ENCODE measurements at regions not wholly inside any gene's neighbourhood (a gene's known extent, or its start where the extent isn't known, plus 50 kb on each side); places are given as distances from the start of the nearest gene placed in this dataset.

DNA sequence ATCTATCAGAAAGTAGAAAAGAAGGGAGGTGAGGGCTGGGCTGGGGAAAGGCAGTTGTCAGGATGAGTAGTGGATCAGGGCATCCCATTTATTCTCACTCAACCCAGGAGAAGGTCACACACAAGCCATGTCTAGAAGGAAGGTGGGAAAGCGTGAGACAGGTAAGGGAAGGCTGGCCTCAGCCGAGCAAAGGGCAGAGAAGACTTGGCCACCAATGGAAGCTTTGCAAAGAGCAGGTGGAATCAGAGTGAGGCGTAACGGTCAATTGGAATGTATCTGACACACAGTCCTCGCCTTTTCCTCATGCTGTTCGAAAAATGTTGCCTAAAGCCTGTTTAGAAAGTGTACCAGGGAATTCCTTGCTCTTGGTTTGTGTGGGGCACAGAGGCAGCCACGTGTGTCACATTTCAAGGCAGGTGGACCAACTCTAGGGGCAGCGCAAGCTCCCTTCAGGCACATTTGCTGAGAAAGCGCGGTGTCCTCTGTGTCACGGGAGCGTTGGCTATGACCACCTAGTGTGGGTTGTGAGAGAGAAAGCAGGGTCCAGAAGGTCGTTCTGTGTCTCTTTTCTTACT, 118.8 kb upstream of the SPATA13 start:
- H3K4me1 Mint-ChIP-seq (ENCODE audit: low read depth), result peaks cover 6% of the 10 kb centered on the region
- H3K4me3 Mint-ChIP-seq, result no peak overlapping the region
- no peaks in the 10 kb centered on the region for H3K36me3 Mint-ChIP-seq (ENCODE audit: low read depth)
- peaks cover 4% of the 10 kb centered on the region for H3K9me3 Mint-ChIP-seq
- H3K27ac Mint-ChIP-seq, result no peak overlapping the region
- peaks cover 4% of the 10 kb centered on the region for H3K27me3 Mint-ChIP-seq

- Mint-ChIP-seq H3K36me3 (ENCODE audit: low read depth) (no peaks in the 10 kb centered on the region), H3K9me3 (peaks cover 4% of the 10 kb centered on the region), H3K4me1 (ENCODE audit: low read depth) (peaks cover 6% of the 10 kb centered on the region), H3K27ac (no peak overlapping the region), H3K27me3 (peaks cover 4% of the 10 kb centered on the region), H3K4me3 (no peak overlapping the region)
Measured at GRCh38 chr13:24042710-24043440, 117.6 kb upstream of the SPATA13 start.

- peaks cover 4% of the 10 kb centered on the region for H3K9me3 Mint-ChIP-seq
- H3K27ac Mint-ChIP-seq, result no peak overlapping the region
- no peak overlapping the region for H3K4me3 Mint-ChIP-seq
- H3K4me1 Mint-ChIP-seq (ENCODE audit: low read depth), result peaks cover 6% of the 10 kb centered on the region
- H3K27me3 Mint-ChIP-seq, result peaks cover 4% of the 10 kb centered on the region
- no peaks in the 10 kb centered on the region for H3K36me3 Mint-ChIP-seq (ENCODE audit: low read depth)
Measured at GRCh38 chr13:24043590-24044350, 116.8 kb upstream of the SPATA13 start.

- H3K4me3 Mint-ChIP-seq, result no peak overlapping the region
- H3K9me3 Mint-ChIP-seq, result peaks cover 4% of the 10 kb centered on the region
- H3K4me1 Mint-ChIP-seq (ENCODE audit: low read depth), result peaks cover 6% of the 10 kb centered on the region
- no peaks in the 10 kb centered on the region for H3K36me3 Mint-ChIP-seq (ENCODE audit: low read depth)
- H3K27me3 Mint-ChIP-seq, result peaks cover 4% of the 10 kb centered on the region
- no peak overlapping the region for H3K27ac Mint-ChIP-seq
Measured at GRCh38 chr13:24045597-24045996, 114.9 kb upstream of the SPATA13 start.

DNA sequence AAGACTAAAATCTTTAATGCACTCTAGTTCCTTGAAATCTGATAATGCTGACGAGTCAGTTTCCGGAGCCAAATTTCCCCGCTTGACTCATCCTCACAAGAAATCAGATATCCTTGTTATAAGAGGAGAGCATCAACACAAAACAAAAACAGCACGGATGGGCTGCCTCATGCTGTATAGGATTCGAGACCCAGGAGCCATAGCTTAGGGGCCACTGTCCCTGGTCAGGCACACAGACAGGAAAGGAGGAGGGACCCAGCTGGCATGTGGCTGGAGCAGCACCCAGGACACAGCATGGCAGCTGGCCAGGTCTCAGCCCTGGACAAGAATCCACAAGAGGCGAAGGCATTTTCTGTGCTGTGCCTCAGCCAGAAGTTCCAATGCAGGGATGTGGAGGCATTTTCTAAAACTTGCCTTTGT, 110.2 kb upstream of the SPATA13 start:
- no peaks in the 10 kb centered on the region for H3K36me3 Mint-ChIP-seq (ENCODE audit: low read depth)
- H3K4me1 Mint-ChIP-seq (ENCODE audit: low read depth), result peaks cover 10% of the 10 kb centered on the region
- no peaks in the 10 kb centered on the region for H3K27me3 Mint-ChIP-seq
- H3K4me3 Mint-ChIP-seq, result no peak overlapping the region
- H3K27ac Mint-ChIP-seq, result no peak overlapping the region
- peaks cover 4% of the 10 kb centered on the region for H3K9me3 Mint-ChIP-seq

GRCh38 chr13:24050796-24051715, 109.5 kb upstream of the SPATA13 start:
- Mint-ChIP-seq H3K36me3 (ENCODE audit: low read depth) (no peaks in the 10 kb centered on the region), H3K4me3 (no peak overlapping the region), H3K4me1 (ENCODE audit: low read depth) (peaks cover 10% of the 10 kb centered on the region)

GRCh38 chr13:24052547-24053518, 107.7 kb upstream of the SPATA13 start:
- peaks cover 10% of the 10 kb centered on the region for H3K4me1 Mint-ChIP-seq (ENCODE audit: low read depth)
- peak overlapping the region; percentile 34 for H3K27ac Mint-ChIP-seq
- H3K27me3 Mint-ChIP-seq, result no peaks in the 10 kb centered on the region
- no peaks in the 10 kb centered on the region for H3K36me3 Mint-ChIP-seq (ENCODE audit: low read depth)
- no peak overlapping the region for H3K4me3 Mint-ChIP-seq
- no peaks in the 10 kb centered on the region for H3K9me3 Mint-ChIP-seq

More at GRCh38 chr13:24050796-24051715, 109.5 kb upstream of the SPATA13 start:
- peaks cover 4% of the 10 kb centered on the region for H3K9me3 Mint-ChIP-seq
- H3K27me3 Mint-ChIP-seq, result no peaks in the 10 kb centered on the region
- no peak overlapping the region for H3K27ac Mint-ChIP-seq

- no peaks in the 10 kb centered on the region for H3K9me3 Mint-ChIP-seq
- no peak overlapping the region for H3K4me3 Mint-ChIP-seq
- H3K27me3 Mint-ChIP-seq, result no peaks in the 10 kb centered on the region
- no peaks in the 10 kb centered on the region for H3K36me3 Mint-ChIP-seq (ENCODE audit: low read depth)
- peaks cover 10% of the 10 kb centered on the region for H3K4me1 Mint-ChIP-seq (ENCODE audit: low read depth)
- H3K27ac Mint-ChIP-seq, result no peak overlapping the region
Measured at GRCh38 chr13:24053519-24054251, 106.8 kb upstream of the SPATA13 start.

- Mint-ChIP-seq H3K27ac (no peak overlapping the region), H3K4me1 (ENCODE audit: low read depth) (peaks cover 10% of the 10 kb centered on the region), H3K27me3 (no peaks in the 10 kb centered on the region), H3K4me3 (no peak overlapping the region), H3K36me3 (ENCODE audit: low read depth) (no peaks in the 10 kb centered on the region), H3K9me3 (no peaks in the 10 kb centered on the region)
Measured at GRCh38 chr13:24056616-24057137, 103.8 kb upstream of the SPATA13 start.

DNA sequence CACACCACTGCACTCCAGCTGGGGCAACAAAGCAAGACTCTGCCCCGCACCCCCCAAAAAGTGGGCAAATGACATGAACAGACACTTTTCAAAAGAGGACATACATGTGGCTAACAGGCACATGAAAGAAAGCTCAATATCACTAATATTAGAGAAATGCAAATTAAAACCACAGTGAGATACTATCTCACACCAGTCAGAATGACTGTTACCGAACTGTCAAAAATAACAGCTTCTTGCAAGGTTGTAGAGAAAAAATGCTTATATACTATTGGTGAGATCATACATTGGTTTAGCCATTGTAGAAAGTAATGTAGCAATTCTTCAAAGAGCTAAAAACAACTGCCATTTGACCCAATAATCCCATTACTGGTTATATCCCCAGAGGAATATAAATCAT, 99.5 kb upstream of the SPATA13 start:
- Mint-ChIP-seq H3K27me3 (no peaks in the 10 kb centered on the region), H3K4me1 (ENCODE audit: low read depth) (peaks cover 14% of the 10 kb centered on the region), H3K9me3 (no peaks in the 10 kb centered on the region), H3K4me3 (no peak overlapping the region), H3K27ac (no peak overlapping the region), H3K36me3 (ENCODE audit: low read depth) (no peaks in the 10 kb centered on the region)

GRCh38 chr13:24063281-24063877, 97.1 kb upstream of the SPATA13 start:
- Mint-ChIP-seq H3K27ac (peak overlapping the region; percentile 57), H3K4me1 (ENCODE audit: low read depth) (peaks cover 14% of the 10 kb centered on the region), H3K4me3 (peak overlapping the region; percentile 17), H3K9me3 (no peaks in the 10 kb centered on the region), H3K27me3 (no peaks in the 10 kb centered on the region), H3K36me3 (ENCODE audit: low read depth) (no peaks in the 10 kb centered on the region)

DNA sequence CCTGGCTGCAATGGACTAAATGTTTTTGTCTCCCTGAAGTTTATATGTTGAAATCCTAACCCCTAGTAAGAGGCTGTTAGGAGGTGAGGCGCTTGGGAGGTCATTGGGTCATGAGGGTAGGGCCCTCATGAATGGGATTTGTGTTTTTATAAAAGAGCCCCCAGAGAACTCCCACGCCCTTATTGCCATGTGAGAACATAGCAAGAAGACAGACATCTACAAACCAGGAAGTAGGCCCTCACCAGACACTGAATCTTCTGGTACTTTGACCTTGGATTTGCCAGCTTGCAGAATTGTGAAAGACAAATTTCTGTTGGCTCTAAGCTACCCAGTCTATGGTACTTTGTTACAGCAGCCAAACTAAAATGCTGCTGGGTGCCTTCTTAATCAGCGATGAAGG, 96.1 kb upstream of the SPATA13 start:
- no peak overlapping the region for H3K27ac Mint-ChIP-seq
- H3K27me3 Mint-ChIP-seq, result no peaks in the 10 kb centered on the region
- no peaks in the 10 kb centered on the region for H3K36me3 Mint-ChIP-seq (ENCODE audit: low read depth)
- peaks cover 14% of the 10 kb centered on the region for H3K4me1 Mint-ChIP-seq (ENCODE audit: low read depth)
- no peak overlapping the region for H3K4me3 Mint-ChIP-seq
- no peaks in the 10 kb centered on the region for H3K9me3 Mint-ChIP-seq

GRCh38 chr13:24065176-24065575, 95.3 kb upstream of the SPATA13 start:
- Mint-ChIP-seq H3K36me3 (ENCODE audit: low read depth) (no peaks in the 10 kb centered on the region), H3K27ac (no peak overlapping the region), H3K27me3 (no peaks in the 10 kb centered on the region), H3K4me3 (no peak overlapping the region), H3K9me3 (no peaks in the 10 kb centered on the region), H3K4me1 (ENCODE audit: low read depth) (peaks cover 14% of the 10 kb centered on the region)

All from stimulated activated naive CD8-positive, alpha-beta T cell treated with anti-CD3 and anti-CD28 coated beads, Interleukin-15, Interleukin-2, amounts not matched to agents 100 ng/mL and 50 ng/mL, for 24 hours (primary cell).